Adrenal gland (tissue), 9 donors: ENCODE measurements at regions not wholly inside any gene's neighbourhood (a gene's known extent, or its start where the extent isn't known, plus 50 kb on each side); places are given as distances from the start of the nearest gene placed in this dataset.

Experiments
- DNase-seq, 7 donors: peaks; one replicate each; pipeline ENCODE4 v3.0.0-alpha.2; 2019 to 2020
- H3K27ac ChIP-seq, 5 donors: fragments of 200-600 bp; sonication (generic) in 4 of 5; 1 replicate in 3 of 5; 2 replicates in 2 of 5; pipeline versions ENCODE4 v1.5.1 to v1.8.0; 2016 to 2020; ENCODE audit warnings: mild to moderate bottlenecking in 1 of 5
- H3K27me3 ChIP-seq: fragments of 200-600 bp; 2 replicates; pipeline ENCODE4 v1.8.0; 2021
- H3K36me3 ChIP-seq, 2 donors: fragments of 200-600 bp; replicated peaks in 1 of 2; 1 replicate in 1 of 2; 2 replicates in 1 of 2; pipeline versions ENCODE4 v1.5.1 to v1.8.0; 2018 to 2022
- H3K4me1 ChIP-seq, 2 donors: fragments of 200-600 bp; replicated peaks in 1 of 2; 1 replicate in 1 of 2; 2 replicates in 1 of 2; pipeline versions ENCODE4 v1.5.1 to v1.8.0; 2018 to 2021
- H3K4me3 ChIP-seq, 4 donors: fragments of 200-600 bp; sonication (generic) in 3 of 4; one replicate each; pipeline ENCODE4 v1.5.1; 2016 to 2018
- H3K9me3 ChIP-seq, 3 donors: fragments of 200-600 bp; sonication (generic) in 1 of 3; replicated peaks in 1 of 3; 1 replicate in 2 of 3; 2 replicates in 1 of 3; pipeline versions ENCODE4 v1.5.1 to v1.8.0; 2016 to 2021
- CTCF ChIP-seq, 6 experiments: fragments of 450-650 bp in 4 of 6; fragments of 200-600 bp in 2 of 6; sonication (generic) in 1 of 6; IDR thresholded peaks; 1 replicate in 5 of 6; 2 replicates in 1 of 6; pipeline versions ENCODE4 v1.5.1 to v1.8.0; 2016 to 2021; ENCODE audit warnings: antibody characterized with exemption in 6 of 6, mild to moderate bottlenecking in 2 of 6, moderate library complexity in 1 of 6
- POLR2A ChIP-seq, 2 donors: fragments of 450-650 bp; IDR thresholded peaks; one replicate each; pipeline ENCODE4 v1.6.1; 2017; ENCODE audit warnings: antibody characterized with exemption in 2 of 2, mild to moderate bottlenecking in 2 of 2, moderate library complexity in 1 of 2
- WGBS, 4 donors: extraction: QIAGEN DNeasy Blood & Tissue Kit in 2 of 4; methylation state at CpG; one replicate each; pipeline versions ENCODE4 v1.1.5 to v1.1.7; 2013 to 2017; 5-methylcytosine and 5-hydroxymethylcytosine counted together
- intact Hi-C, 2 donors: fragments of 100-400 bp; cut with DNase I; formaldehyde crosslinking; loops; one replicate each; pipeline versions ENCODE4 v1.14.1 to v1.15.0; 2022 to 2023
- donor health status: healthy with polysubstance abuse.
- donor health status: Bipolar disorder and iron deficiency.
- donor health status: DM: yes; HTN: yes; CAD: no.
- donor health status: DM: no; HTN: no; CAD: no.
- donor health status: DM: no; HTN: no; CAD: no.

DNA sequence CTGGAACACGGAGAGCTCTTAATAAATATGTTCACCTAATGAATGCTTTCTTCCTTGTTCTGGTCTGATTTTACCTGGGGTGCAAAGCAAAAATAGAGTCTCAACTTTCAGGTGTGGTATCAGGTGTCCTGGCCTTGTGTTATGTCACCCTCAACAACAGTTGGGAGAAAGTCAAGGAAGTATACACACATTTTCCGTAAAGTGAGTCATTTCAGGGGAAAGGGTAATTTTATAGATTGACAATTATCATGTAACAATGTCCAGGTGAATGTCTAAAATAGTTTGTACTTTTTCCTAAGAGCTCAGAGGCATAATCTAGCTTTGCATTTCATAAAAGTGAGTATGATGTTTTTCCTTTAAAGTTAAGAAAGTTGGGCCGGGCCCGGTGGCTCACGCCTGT lies 287.4 kb downstream of the SKIDA1 start:
- DNase-seq = no peak
- 91 to 98% (median 97%) methylated on average over 5 of the region's 5 CpGs for WGBS, 4 donors
- no peaks in the 10 kb centered on the region for H3K9me3 ChIP-seq
- TF ChIP-seq CTCF (IDR thresholded peaks at IDR 0.05) (no peak), POLR2A (IDR thresholded peaks at IDR 0.05) (no peak)
- H3K36me3 ChIP-seq = no peaks in the 10 kb centered on the region
- H3K27me3 ChIP-seq = no peaks in the 10 kb centered on the region
- intact Hi-C loops = no loop called here
- H3K4me3 ChIP-seq = no peak overlapping the region
- no peaks in the 10 kb centered on the region for H3K4me1 ChIP-seq
- H3K27ac ChIP-seq = no peak overlapping the region

DNA sequence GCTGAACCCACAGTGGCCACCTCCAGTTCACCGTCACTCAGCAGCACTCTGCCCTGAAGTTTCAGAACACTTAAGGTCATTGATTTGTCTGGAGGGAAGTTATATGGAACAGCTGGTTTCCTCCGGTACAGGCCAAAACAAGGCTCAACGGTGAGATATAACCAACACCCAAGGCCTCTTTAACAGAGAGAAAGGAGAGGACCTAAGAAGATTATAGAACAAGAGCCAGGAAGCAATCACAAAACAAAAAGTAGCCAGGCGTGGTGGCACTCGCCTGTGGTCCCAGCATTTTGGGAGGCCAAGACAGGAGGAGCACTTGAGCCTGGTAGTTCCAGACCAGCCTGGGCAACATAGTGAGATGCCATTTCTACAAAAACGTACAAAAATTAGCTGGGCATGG lies 290.7 kb downstream of the SKIDA1 start:
- no peak for TF ChIP-seq CTCF (IDR thresholded peaks at IDR 0.05)
- no peak for TF ChIP-seq POLR2A (IDR thresholded peaks at IDR 0.05)
- 84 to 89% (median 89%) methylated on average over 6 of the region's 6 CpGs for WGBS, 4 donors

GRCh38 chr10:21230219-21230618 lies 295.3 kb downstream of the SKIDA1 start:
- Histone ChIP-seq H3K27ac (no peak overlapping the region), H3K27me3 (no peaks in the 10 kb centered on the region), H3K36me3 (no peaks in the 10 kb centered on the region), H3K4me1 (no peaks in the 10 kb centered on the region), H3K4me3 (no peak overlapping the region), H3K9me3 (no peaks in the 10 kb centered on the region)
- intact Hi-C loops = no loop called here
- TF ChIP-seq CTCF (IDR thresholded peaks at IDR 0.05) (no peak), POLR2A (IDR thresholded peaks at IDR 0.05) (no peak)
- no peak for DNase-seq

More for the DNA sequence above, 290.7 kb downstream of the SKIDA1 start:
- intact Hi-C loops = no loop called here
- no peaks in the 10 kb centered on the region for H3K4me1 ChIP-seq
- DNase-seq = no peak
- no peaks in the 10 kb centered on the region for H3K27me3 ChIP-seq
- H3K36me3 ChIP-seq = no peaks in the 10 kb centered on the region
- H3K9me3 ChIP-seq = no peaks in the 10 kb centered on the region
- no peak overlapping the region for H3K27ac ChIP-seq
- no peak overlapping the region for H3K4me3 ChIP-seq

- DNase-seq = no peak
- no peak for TF ChIP-seq POLR2A (IDR thresholded peaks at IDR 0.05)
- no peak for TF ChIP-seq CTCF (IDR thresholded peaks at IDR 0.05)
- Histone ChIP-seq H3K9me3 (no peaks in the 10 kb centered on the region), H3K36me3 (no peaks in the 10 kb centered on the region), H3K4me1 (peaks cover 0 to 7% of the 10 kb centered on the region in 2 donors), H3K27ac (no peak overlapping the region), H3K4me3 (no peak overlapping the region), H3K27me3 (no peaks in the 10 kb centered on the region)
- 89 to 97% (median 94%) methylated on average over 9 to 10 of the region's 10 CpGs for WGBS, 4 donors
- intact Hi-C loops = no loop called here
Measured at GRCh38 chr10:21217748-21218367, 307.6 kb downstream of the SKIDA1 start.
